ENCODE measurements at regions not wholly inside any gene's neighbourhood (a gene's known extent, or its start where the extent isn't known, plus 50 kb on each side); places are given as distances from the start of the nearest gene placed in this dataset.
"Not testable (repeated sequence)": the region's sequence is repeated elsewhere in the genome, so short reads cannot be mapped to it uniquely, and the experiment has no call there.

- DNase-seq (no peak), ATAC-seq (no peak)
- TF ChIP-seq CTCF (IDR thresholded peaks at IDR 0.05) = no peak
- intact Hi-C loops (cut with DNase I, micrococcal nuclease) = no loop called here
- Histone ChIP-seq H3K4me3 (no peak overlapping the region), H3K4me1 (ENCODE audit: low read depth) (no peaks in the 10 kb centered on the region), H3K36me3 (ENCODE audit: low read depth) (no peaks in the 10 kb centered on the region), H3K9me3 (peaks cover 3% of the 10 kb centered on the region)
Observed at GRCh38 chr7:92955081-92955480, 118.7 kb upstream of the CDK6 start.

GRCh38 chr7:92953657-92954056 is 117.3 kb upstream of the CDK6 start:
- DNase-seq (no peak), ATAC-seq (peak; percentile 61)
- H3K4me3 ChIP-seq = no peak overlapping the region
- no peak for TF ChIP-seq CTCF (IDR thresholded peaks at IDR 0.05)
- H3K4me1 ChIP-seq (ENCODE audit: low read depth) = no peaks in the 10 kb centered on the region
- H3K9me3 ChIP-seq = peaks cover 3% of the 10 kb centered on the region
- H3K36me3 ChIP-seq (ENCODE audit: low read depth) = no peaks in the 10 kb centered on the region
- intact Hi-C loops (cut with DNase I, micrococcal nuclease) = no loop called here

GRCh38 chr7:92949748-92950147 is 113.4 kb upstream of the CDK6 start:
- intact Hi-C loops (cut with DNase I, micrococcal nuclease) = no loop called here
- Histone ChIP-seq H3K9me3 (no peaks in the 10 kb centered on the region), H3K4me3 (no peak overlapping the region), H3K36me3 (ENCODE audit: low read depth) (no peaks in the 10 kb centered on the region), H3K4me1 (ENCODE audit: low read depth) (peaks cover 3% of the 10 kb centered on the region)
- DNase-seq (peak in 1 of 3 donors; percentile 42), ATAC-seq (peak; percentile 89)
- no peak for TF ChIP-seq CTCF (IDR thresholded peaks at IDR 0.05)

GRCh38 chr7:92945840-92946239 is 109.5 kb upstream of the CDK6 start:
- Histone ChIP-seq H3K36me3 (ENCODE audit: low read depth) (no peaks in the 10 kb centered on the region), H3K4me3 (no peak overlapping the region), H3K9me3 (no peaks in the 10 kb centered on the region), H3K4me1 (ENCODE audit: low read depth) (peaks cover 10% of the 10 kb centered on the region)
- intact Hi-C loops (cut with DNase I, micrococcal nuclease) = no loop called here
- ATAC-seq = peak; percentile 66
- DNase-seq = peak in 1 of 3 donors; percentile 42
- no peak for TF ChIP-seq CTCF (IDR thresholded peaks at IDR 0.05)

GRCh38 chr7:92944633-92945032 is 108.3 kb upstream of the CDK6 start:
- intact Hi-C loops (cut with DNase I, micrococcal nuclease) = no loop called here
- ATAC-seq = peak; percentile 89

GRCh38 chr7:92942706-92943105 is 106.3 kb upstream of the CDK6 start:
- H3K4me3 ChIP-seq; H3K4me1 ChIP-seq (ENCODE audit: low read depth); intact Hi-C loops (cut with DNase I, micrococcal nuclease); H3K36me3 ChIP-seq (ENCODE audit: low read depth); DNase-seq; H3K9me3 ChIP-seq; ATAC-seq: not testable (repeated sequence)

More at GRCh38 chr7:92944633-92945032, 108.3 kb upstream of the CDK6 start:
- Histone ChIP-seq H3K36me3 (ENCODE audit: low read depth) (no peaks in the 10 kb centered on the region), H3K9me3 (peaks cover 2% of the 10 kb centered on the region), H3K4me1 (ENCODE audit: low read depth) (peaks cover 10% of the 10 kb centered on the region), H3K4me3 (no peak overlapping the region)
- TF ChIP-seq CTCF (IDR thresholded peaks at IDR 0.05) = no peak
- peak; percentile 49 to 79 (median 51) for DNase-seq

Measured in mucosa of descending colon (tissue), 3 donors.